Mammary epithelial cell (primary cell): ENCODE measurements at regions not wholly inside any gene's neighbourhood (a gene's known extent, or its start where the extent isn't known, plus 50 kb on each side); places are given as distances from the start of the nearest gene placed in this dataset.

Source experiments
- EZH2 ChIP-seq: IDR thresholded peaks from 2 replicates; pipeline ENCODE4 v1.6.1; 2012; ENCODE audit warnings: low read length, inconsistent platforms, borderline replicate concordance
- TF ChIP-seq, protein P1 (sequence below), 2 donors: IDR thresholded peaks in 1 of 2; conservative IDR thresholded peaks in 1 of 2; 2 replicates each; pipeline ENCODE4 v1.5.1; 2011 to 2012; ENCODE audit warnings: inconsistent platforms in 2 of 2, low read length in 2 of 2, mild to moderate bottlenecking in 2 of 2, control low read depth in 1 of 2, low read depth in 1 of 2; ENCODE audit not compliant: insufficient read depth in 1 of 2; ENCODE audit errors: extremely low read depth in 1 of 2

- TF ChIP-seq, protein P1, sequence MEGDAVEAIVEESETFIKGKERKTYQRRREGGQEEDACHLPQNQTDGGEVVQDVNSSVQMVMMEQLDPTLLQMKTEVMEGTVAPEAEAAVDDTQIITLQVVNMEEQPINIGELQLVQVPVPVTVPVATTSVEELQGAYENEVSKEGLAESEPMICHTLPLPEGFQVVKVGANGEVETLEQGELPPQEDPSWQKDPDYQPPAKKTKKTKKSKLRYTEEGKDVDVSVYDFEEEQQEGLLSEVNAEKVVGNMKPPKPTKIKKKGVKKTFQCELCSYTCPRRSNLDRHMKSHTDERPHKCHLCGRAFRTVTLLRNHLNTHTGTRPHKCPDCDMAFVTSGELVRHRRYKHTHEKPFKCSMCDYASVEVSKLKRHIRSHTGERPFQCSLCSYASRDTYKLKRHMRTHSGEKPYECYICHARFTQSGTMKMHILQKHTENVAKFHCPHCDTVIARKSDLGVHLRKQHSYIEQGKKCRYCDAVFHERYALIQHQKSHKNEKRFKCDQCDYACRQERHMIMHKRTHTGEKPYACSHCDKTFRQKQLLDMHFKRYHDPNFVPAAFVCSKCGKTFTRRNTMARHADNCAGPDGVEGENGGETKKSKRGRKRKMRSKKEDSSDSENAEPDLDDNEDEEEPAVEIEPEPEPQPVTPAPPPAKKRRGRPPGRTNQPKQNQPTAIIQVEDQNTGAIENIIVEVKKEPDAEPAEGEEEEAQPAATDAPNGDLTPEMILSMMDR (conservative IDR thresholded peaks at IDR 0.05 in 1 of 2, IDR thresholded peaks at IDR 0.05 in 1 of 2; ENCODE audit: extremely low read depth in 1 of 2, insufficient read depth in 1 of 2, low read depth in 1 of 2, low read length in 2 of 2), result peak; percentile 30 to 69
- TF ChIP-seq EZH2, result no peak
Measured at GRCh38 chr20:52747845-52748284, 224.3 kb upstream of the TSHZ2 start.
